ENCODE measurements at regions not wholly inside any gene's neighbourhood (a gene's known extent, or its start where the extent isn't known, plus 50 kb on each side); places are given as distances from the start of the nearest gene placed in this dataset.

- H3K9me3 ChIP-seq (ENCODE audit: low read length): no peaks in the 10 kb centered on the region
- H3K9me2 ChIP-seq (replicated peaks; ENCODE audit: low read length): no peaks in the 10 kb centered on the region
- POLR2A ChIA-PET (ENCODE audit: unreplicated experiment): no interaction called here
- no peak overlapping the region for H3K4me2 ChIP-seq (ENCODE audit: low read length)
- TF ChIP-seq CTCF (conservative IDR thresholded peaks at IDR 0.05; ENCODE audit: low read depth, low read length) (no peak), EZH2 (IDR thresholded peaks at IDR 0.05; ENCODE audit: low read length, unreplicated experiment) (no peak), EZH2phosphoT487 (IDR thresholded peaks at IDR 0.05; ENCODE audit: borderline replicate concordance, low read length) (no peak)
- H4K20me1 ChIP-seq (ENCODE audit: low read length): no peaks in the 10 kb centered on the region
- intact Hi-C loops (cut with micrococcal nuclease): no loop called here
- H3K4me3 ChIP-seq (ENCODE audit: low read length): no peak overlapping the region
- H3K4me1 ChIP-seq (ENCODE audit: insufficient read depth, low read length): no peaks in the 10 kb centered on the region
- H3K36me3 ChIP-seq (ENCODE audit: low read depth, low read length): no peaks in the 10 kb centered on the region
- H3K9ac ChIP-seq (ENCODE audit: low read length): no peak overlapping the region
- no peak overlapping the region for H3K27ac ChIP-seq (ENCODE audit: low read length)
- BruUV-seq (replicated peaks): no TSS peak
- CTCF ChIA-PET: no interaction called here
- H3K27me3 ChIP-seq (ENCODE audit: low read length): peaks cover 84% of the 10 kb centered on the region
- ATAC-seq (no peak), DNase-seq (no peak)
- H3F3A ChIP-seq (ENCODE audit: low read length, unreplicated experiment): no peaks in the 10 kb centered on the region
- H2AFZ ChIP-seq (ENCODE audit: low read length): no peak overlapping the region
- H3K79me2 ChIP-seq (ENCODE audit: low read length): no peaks in the 10 kb centered on the region
Measured at GRCh38 chr4:173590697-173591096, 60.7 kb upstream of the HAND2 start.

GRCh38 chr4:173585876-173586572 lies 56.0 kb upstream of the HAND2 start:
- no peak overlapping the region for H3K4me2 ChIP-seq (ENCODE audit: low read length)
- H3K36me3 ChIP-seq (ENCODE audit: low read depth, low read length): no peaks in the 10 kb centered on the region
- H3K9me2 ChIP-seq (replicated peaks; ENCODE audit: low read length): no peaks in the 10 kb centered on the region
- CTCF ChIA-PET: no interaction called here
- peaks cover 76% of the 10 kb centered on the region for H3K27me3 ChIP-seq (ENCODE audit: low read length)
- no peak overlapping the region for H3K9ac ChIP-seq (ENCODE audit: low read length)
- no peaks in the 10 kb centered on the region for H3K79me2 ChIP-seq (ENCODE audit: low read length)
- H3K4me1 ChIP-seq (ENCODE audit: insufficient read depth, low read length): no peaks in the 10 kb centered on the region
- no peaks in the 10 kb centered on the region for H3K9me3 ChIP-seq (ENCODE audit: low read length)
- ATAC-seq: no peak
- no peaks in the 10 kb centered on the region for H4K20me1 ChIP-seq (ENCODE audit: low read length)
- no peak overlapping the region for H3K27ac ChIP-seq (ENCODE audit: low read length)
- no peaks in the 10 kb centered on the region for H3F3A ChIP-seq (ENCODE audit: low read length, unreplicated experiment)
- no peak overlapping the region for H2AFZ ChIP-seq (ENCODE audit: low read length)
- BruUV-seq (replicated peaks): no TSS peak
- H3K4me3 ChIP-seq (ENCODE audit: low read length): no peak overlapping the region
- TF ChIP-seq CTCF (conservative IDR thresholded peaks at IDR 0.05; ENCODE audit: low read depth, low read length) (no peak), EZH2phosphoT487 (IDR thresholded peaks at IDR 0.05; ENCODE audit: borderline replicate concordance, low read length) (no peak), EZH2 (IDR thresholded peaks at IDR 0.05; ENCODE audit: low read length, unreplicated experiment) (no peak)
- no peak for DNase-seq
- POLR2A ChIA-PET (ENCODE audit: unreplicated experiment): no interaction called here
- intact Hi-C loops (cut with micrococcal nuclease): no loop called here

GRCh38 chr4:173584506-173584905 lies 54.5 kb upstream of the HAND2 start:
- no peaks in the 10 kb centered on the region for H3F3A ChIP-seq (ENCODE audit: low read length, unreplicated experiment)
- H3K4me2 ChIP-seq (ENCODE audit: low read length): no peak overlapping the region
- no peaks in the 10 kb centered on the region for H3K9me3 ChIP-seq (ENCODE audit: low read length)
- peaks cover 70% of the 10 kb centered on the region for H3K27me3 ChIP-seq (ENCODE audit: low read length)
- H3K36me3 ChIP-seq (ENCODE audit: low read depth, low read length): no peaks in the 10 kb centered on the region
- intact Hi-C loops (cut with micrococcal nuclease): no loop called here
- H3K4me3 ChIP-seq (ENCODE audit: low read length): no peak overlapping the region
- H3K9me2 ChIP-seq (replicated peaks; ENCODE audit: low read length): no peaks in the 10 kb centered on the region
- H4K20me1 ChIP-seq (ENCODE audit: low read length): no peaks in the 10 kb centered on the region
- ChIA-PET CTCF (no interaction called here), POLR2A (ENCODE audit: unreplicated experiment) (no interaction called here)
- H3K27ac ChIP-seq (ENCODE audit: low read length): no peak overlapping the region
- no peak overlapping the region for H2AFZ ChIP-seq (ENCODE audit: low read length)
- no peak overlapping the region for H3K9ac ChIP-seq (ENCODE audit: low read length)
- DNase-seq (no peak), ATAC-seq (no peak)
- H3K79me2 ChIP-seq (ENCODE audit: low read length): no peaks in the 10 kb centered on the region
- no peaks in the 10 kb centered on the region for H3K4me1 ChIP-seq (ENCODE audit: insufficient read depth, low read length)
- TF ChIP-seq CTCF (conservative IDR thresholded peaks at IDR 0.05; ENCODE audit: low read depth, low read length) (no peak), EZH2phosphoT487 (IDR thresholded peaks at IDR 0.05; ENCODE audit: borderline replicate concordance, low read length) (no peak), EZH2 (IDR thresholded peaks at IDR 0.05; ENCODE audit: low read length, unreplicated experiment) (no peak)
- BruUV-seq (replicated peaks): no TSS peak

All from PC-3 (cell line).